NB4 (cell line): ENCODE measurements at regions not wholly inside any gene's neighbourhood (a gene's known extent, or its start where the extent isn't known, plus 50 kb on each side); places are given as distances from the start of the nearest gene placed in this dataset.

Experiments used
- CTCF ChIP-seq: IDR thresholded peaks from one replicate; pipeline ENCODE4 v1.5.1; 2012; ENCODE audit warnings: low read depth, low read length
- MAX ChIP-seq: IDR thresholded peaks from 2 replicates; pipeline ENCODE4 v1.6.1; 2011; ENCODE audit warnings: low read depth, low read length
- MYC ChIP-seq: IDR thresholded peaks from 2 replicates; pipeline ENCODE4 v1.6.1; 2011; ENCODE audit warnings: low read depth, low read length
- POLR2A ChIP-seq: IDR thresholded peaks from 2 replicates; pipeline ENCODE4 v1.6.1; 2011; ENCODE audit warnings: mild to moderate bottlenecking; ENCODE audit not compliant: insufficient read length; ENCODE audit errors: extremely low read depth

GRCh38 chr1:60889709-60890108 is 192.7 kb upstream of the NFIA start:
- TF ChIP-seq CTCF, result no peak
- TF ChIP-seq POLR2A, result no peak
- TF ChIP-seq MYC, result no peak
- no peak for TF ChIP-seq MAX
